ENCODE measurements at regions not wholly inside any gene's neighbourhood (a gene's known extent, or its start where the extent isn't known, plus 50 kb on each side); places are given as distances from the start of the nearest gene placed in this dataset.
A peak's percentile ranks its signal among the peaks of the same experiment; 100 is the strongest.

- Histone ChIP-seq H2BK5ac (ENCODE audit: low read depth, low read length) (no peak overlapping the region), H3K14ac (ENCODE audit: insufficient read length) (no peak overlapping the region), H2AFZ (ENCODE audit: low read length) (peak overlapping the region; percentile 42; the same call in 1 of the 2 replicates), H4K8ac (ENCODE audit: extremely low read depth, insufficient read depth, low read length) (no peak overlapping the region), H3K9me3 (ENCODE audit: insufficient read depth in 2 of 2, low read depth in 1 of 2, low read length in 1 of 2) (no peaks in the 10 kb centered on the region), H2BK12ac (ENCODE audit: low read depth, low read length) (no peak overlapping the region), H3K4me1 (replicated peaks in 1 of 4; ENCODE audit: control insufficient read depth in 3 of 4, insufficient read depth in 4 of 4, low read length in 3 of 4) (peaks cover 0 to 3% (median 0%) of the 10 kb centered on the region in 4 experiments; a peak in 2 of 7 replicates), H3K9ac (replicated peaks in 1 of 4; ENCODE audit: extremely low read depth in 1 of 4, low read depth in 3 of 4, low read length in 3 of 4) (no peak overlapping the region), H2BK20ac (ENCODE audit: low read length) (no peak overlapping the region), H3K23me2 (ENCODE audit: low read depth, low read length) (no peaks in the 10 kb centered on the region), H3K23ac (ENCODE audit: insufficient read length) (no peak overlapping the region), H4K5ac (ENCODE audit: insufficient read length, low read depth, low read length) (no peak overlapping the region), H4K20me1 (replicated peaks in 1 of 2; ENCODE audit: control insufficient read depth in 1 of 2, insufficient read depth in 2 of 2, low read length in 2 of 2) (no peaks in the 10 kb centered on the region), H3K36me3 (ENCODE audit: control insufficient read depth in 2 of 4, insufficient read depth in 4 of 4, low read length in 3 of 4) (no peaks in the 10 kb centered on the region), H3K79me2 (ENCODE audit: control insufficient read depth in 1 of 2, insufficient read depth in 2 of 2, low read length in 2 of 2) (no peaks in the 10 kb centered on the region), H3K4me3 (ENCODE audit: extremely low read depth in 1 of 4, insufficient read depth in 2 of 4, low read depth in 3 of 4, low read length in 4 of 4) (no peak overlapping the region), H3K79me1 (ENCODE audit: low read depth, low read length) (no peaks in the 10 kb centered on the region), H4K91ac (replicated peaks; ENCODE audit: insufficient read length, low read length) (no peak overlapping the region), H2BK15ac (ENCODE audit: low read length) (no peak overlapping the region), H3K27ac (ENCODE audit: low read depth, low read length) (no peak overlapping the region), H2BK120ac (replicated peaks; ENCODE audit: low read depth, low read length) (no peak overlapping the region), H2AK5ac (ENCODE audit: low read depth, low read length) (no peak overlapping the region), H3K18ac (ENCODE audit: extremely low read depth, low read length) (no peak overlapping the region), H3K4ac (replicated peaks; ENCODE audit: insufficient read length, low read depth, low read length) (no peak overlapping the region), H3K4me2 (ENCODE audit: insufficient read depth in 1 of 2, low read depth in 2 of 2, low read length in 2 of 2) (no peak overlapping the region), H3K56ac (replicated peaks; ENCODE audit: insufficient read length, low read depth, low read length) (no peak overlapping the region), H3K27me3 (replicated peaks in 1 of 4; ENCODE audit: control insufficient read depth in 3 of 4, extremely low read depth in 1 of 4, insufficient read depth in 3 of 4, low read length in 3 of 4) (no peaks in the 10 kb centered on the region)
- DNase-seq (ENCODE audit: low read depth in 1 of 2, low spot score in 2 of 2) (no peak), FAIRE-seq (no peak)
- TF ChIP-seq E2F6 (IDR thresholded peaks at IDR 0.05) (no peak), KDM4A (IDR thresholded peaks at IDR 0.05; ENCODE audit: low read depth, low read length, severe bottlenecking) (no peak), BRCA1 (IDR thresholded peaks at IDR 0.05; ENCODE audit: low read depth, low read length) (no peak), EGR1 (IDR thresholded peaks at IDR 0.05; ENCODE audit: borderline replicate concordance, low read depth, low read length) (no peak), ZNF274 (IDR thresholded peaks at IDR 0.05; ENCODE audit: borderline replicate concordance, extremely low read depth, low read length) (no peak), TAF1 (IDR thresholded peaks at IDR 0.05; ENCODE audit: low read depth, low read length) (no peak), TCF12 (IDR thresholded peaks at IDR 0.05; ENCODE audit: low read depth, low read length) (no peak)
- ChIA-PET POLR2A (ENCODE audit: partially characterized antibody) (no interaction called here), CTCF (ENCODE audit: partially characterized antibody) (no interaction called here)
- 74% methylated on average over 5 of the region's 5 CpGs; no CpG with 5 or more reads in 1 of the 2 experiments for WGBS, 2 experiments (ENCODE audit: extremely low coverage in 1 of 2, insufficient coverage in 1 of 2, insufficient read length in 1 of 2, insufficient replicate concordance in 2 of 2, low coverage in 1 of 2, low lambda C conversion rate in 2 of 2, missing lambda C conversion rate in 1 of 2)
Observed at GRCh38 chr13:54611390-54611789, 1582.8 kb downstream of the OLFM4 start.

Measured in H1 (cell line).